MM.1S (cell line): ENCODE measurements at regions not wholly inside any gene's neighbourhood (a gene's known extent, or its start where the extent isn't known, plus 50 kb on each side); places are given as distances from the start of the nearest gene placed in this dataset.

ENCODE experiments used
- CTCF ChIP-seq: fragments of 300-600 bp; sonication (generic); IDR thresholded peaks from 2 replicates; pipeline ENCODE4 v1.5.1; 2016; ENCODE audit warnings: antibody characterized with exemption, low read length, mixed read lengths
- EZH2 ChIP-seq: fragments of 300-600 bp; sonication (generic); optimal IDR thresholded peaks from 2 replicates; pipeline ENCODE3; 2017; ENCODE audit warnings: low read depth, mild to moderate bottlenecking, antibody characterized with exemption, low read length, mixed read lengths

GRCh38 chr11:21928847-21929246 lies 264.0 kb upstream of the ANO5 start:
- TF ChIP-seq CTCF (no peak), EZH2 (no peak)
